ENCODE measurements at regions not wholly inside any gene's neighbourhood (a gene's known extent, or its start where the extent isn't known, plus 50 kb on each side); places are given as distances from the start of the nearest gene placed in this dataset.
"Not testable (repeated sequence)": the region's sequence is repeated elsewhere in the genome, so short reads cannot be mapped to it uniquely, and the experiment has no call there.

GRCh38 chr13:70520275-70521036, 412.2 kb upstream of the KLHL1 start:
- no peak for TF ChIP-seq CTCF (IDR thresholded peaks at IDR 0.05; ENCODE audit: low read depth, low read length)
- no peak overlapping the region for H3K4me3 ChIP-seq (replicated peaks in 1 of 2; ENCODE audit: low read depth in 2 of 2, low read length in 2 of 2)
- DNase-seq (ENCODE audit: low read depth in 2 of 2), result no peak

GRCh38 chr13:70518081-70518480, 409.8 kb upstream of the KLHL1 start:
- TF ChIP-seq CTCF (IDR thresholded peaks at IDR 0.05; ENCODE audit: low read depth, low read length), result no peak
- no peak overlapping the region for H3K4me3 ChIP-seq (replicated peaks in 1 of 2; ENCODE audit: low read depth in 2 of 2, low read length in 2 of 2)
- no peak for DNase-seq (ENCODE audit: low read depth in 2 of 2)

- DNase-seq (ENCODE audit: low read depth in 2 of 2), result no peak
- TF ChIP-seq CTCF (IDR thresholded peaks at IDR 0.05; ENCODE audit: low read depth, low read length), result no peak
- no peak overlapping the region for H3K4me3 ChIP-seq (replicated peaks in 1 of 2; ENCODE audit: low read depth in 2 of 2, low read length in 2 of 2)
Observed at GRCh38 chr13:70516226-70516625, 408.0 kb upstream of the KLHL1 start.

GRCh38 chr13:70511861-70512417, 403.7 kb upstream of the KLHL1 start:
- H3K4me3 ChIP-seq (replicated peaks in 1 of 2; ENCODE audit: low read depth in 2 of 2, low read length in 2 of 2); DNase-seq (ENCODE audit: low read depth in 2 of 2): not testable (repeated sequence)

- H3K4me3 ChIP-seq (replicated peaks in 1 of 2; ENCODE audit: low read depth in 2 of 2, low read length in 2 of 2), result no peak overlapping the region
- TF ChIP-seq CTCF (IDR thresholded peaks at IDR 0.05; ENCODE audit: low read depth, low read length), result no peak
- DNase-seq (ENCODE audit: low read depth in 2 of 2), result no peak
Observed at GRCh38 chr13:70505809-70506208, 397.6 kb upstream of the KLHL1 start.

GRCh38 chr13:70502944-70503343, 394.7 kb upstream of the KLHL1 start:
- no peak for DNase-seq (ENCODE audit: low read depth in 2 of 2)
- TF ChIP-seq CTCF (IDR thresholded peaks at IDR 0.05; ENCODE audit: low read depth, low read length), result no peak
- H3K4me3 ChIP-seq (replicated peaks in 1 of 2; ENCODE audit: low read depth in 2 of 2, low read length in 2 of 2), result no peak overlapping the region

- no peak for DNase-seq (ENCODE audit: low read depth in 2 of 2)
- no peak for TF ChIP-seq CTCF (IDR thresholded peaks at IDR 0.05; ENCODE audit: low read depth, low read length)
Observed at GRCh38 chr13:70490320-70490935, 382.2 kb upstream of the KLHL1 start.

More at GRCh38 chr13:70490320-70490935, 382.2 kb upstream of the KLHL1 start:
- H3K4me3 ChIP-seq (replicated peaks in 1 of 2; ENCODE audit: low read depth in 2 of 2, low read length in 2 of 2), result no peak overlapping the region
